H9 (cell line): ENCODE measurements at regions not wholly inside any gene's neighbourhood (a gene's known extent, or its start where the extent isn't known, plus 50 kb on each side); places are given as distances from the start of the nearest gene placed in this dataset.

Source experiments
- DNase-seq: peaks from one replicate; pipeline ENCODE4 v3.0.0-alpha.2; 2017
- H2AFZ ChIP-seq: one replicate; pipeline ENCODE4 v1.6.1; 2013; ENCODE audit warnings: mild to moderate bottlenecking, low read length, control low read depth, moderate library complexity
- H2AK5ac ChIP-seq: 2 replicates; pipeline ENCODE4 v1.6.1; 2013; ENCODE audit warnings: low read length, control low read depth, mixed read lengths; ENCODE audit not compliant: insufficient read length
- H2BK120ac ChIP-seq: one replicate; pipeline ENCODE4 v1.6.1; 2013; ENCODE audit warnings: low read depth, mild to moderate bottlenecking, low read length, control low read depth, inconsistent platforms; ENCODE audit not compliant: poor library complexity, severe bottlenecking
- H2BK12ac ChIP-seq: 2 replicates; pipeline ENCODE4 v1.6.1; 2013; ENCODE audit warnings: low read length, control low read depth, mixed read lengths, low read depth; ENCODE audit not compliant: insufficient read length
- H2BK15ac ChIP-seq: 2 replicates; pipeline ENCODE4 v1.6.1; 2013; ENCODE audit warnings: low read depth, low read length, control low read depth
- H2BK20ac ChIP-seq: one replicate; pipeline ENCODE4 v1.6.1; 2013; ENCODE audit warnings: low read depth, mild to moderate bottlenecking, low read length, control low read depth, inconsistent platforms; ENCODE audit not compliant: poor library complexity, severe bottlenecking
- H2BK5ac ChIP-seq: 2 replicates; pipeline ENCODE4 v1.6.1; 2013; ENCODE audit warnings: low read length, control low read depth, mixed read lengths; ENCODE audit not compliant: insufficient read length
- H3K14ac ChIP-seq: 2 replicates; pipeline ENCODE4 v1.6.1; 2013; ENCODE audit warnings: low read length, control low read depth; ENCODE audit not compliant: insufficient read depth
- H3K18ac ChIP-seq: 2 replicates; pipeline ENCODE4 v1.6.1; 2013; ENCODE audit warnings: low read depth, mild to moderate bottlenecking, mixed read lengths, low read length, control low read depth; ENCODE audit not compliant: insufficient read length
- H3K23ac ChIP-seq: 2 replicates; pipeline ENCODE4 v1.6.1; 2013; ENCODE audit warnings: low read length, control low read depth, mixed read lengths, low read depth; ENCODE audit not compliant: insufficient read length
- H3K23me2 ChIP-seq: 2 replicates; pipeline ENCODE4 v1.6.1; 2013; ENCODE audit warnings: low read depth, mild to moderate bottlenecking, mixed read lengths, low read length, control low read depth; ENCODE audit not compliant: insufficient read length, poor library complexity, severe bottlenecking
- H3K27ac ChIP-seq: 2 replicates; pipeline ENCODE4 v1.5.1; 2013; ENCODE audit warnings: low read length, control low read depth, mixed read lengths, low read depth; ENCODE audit not compliant: insufficient read length
- H3K27me3 ChIP-seq: 2 replicates; pipeline ENCODE4 v1.6.1; 2013; ENCODE audit warnings: low read length, control low read depth, inconsistent platforms; ENCODE audit not compliant: insufficient read depth
- H3K4ac ChIP-seq: 2 replicates; pipeline ENCODE4 v1.6.1; 2013; ENCODE audit warnings: low read depth, mild to moderate bottlenecking, control low read depth, inconsistent platforms, low read length, moderate library complexity
- H3K4me1 ChIP-seq: 2 replicates; pipeline ENCODE4 v1.6.1; 2013; ENCODE audit warnings: low read length, control low read depth, inconsistent platforms; ENCODE audit not compliant: insufficient read depth
- H3K4me2 ChIP-seq: 2 replicates; pipeline ENCODE4 v1.6.1; 2013; ENCODE audit warnings: low read length, control low read depth, mixed read lengths; ENCODE audit not compliant: insufficient read length, insufficient read depth
- H3K56ac ChIP-seq: 2 replicates; pipeline ENCODE4 v1.6.1; 2013; ENCODE audit warnings: low read depth, mild to moderate bottlenecking, mixed read lengths, low read length, control low read depth; ENCODE audit not compliant: insufficient read length
- H3K79me1 ChIP-seq: 2 replicates; pipeline ENCODE4 v1.6.1; 2013; ENCODE audit warnings: low read depth, mild to moderate bottlenecking, moderate library complexity, low read length, control low read depth, inconsistent platforms; ENCODE audit not compliant: insufficient read depth, poor library complexity, severe bottlenecking
- H3K79me2 ChIP-seq: 2 replicates; pipeline ENCODE4 v1.6.1; 2013; ENCODE audit warnings: low read length, control low read depth, inconsistent platforms; ENCODE audit not compliant: insufficient read depth
- H3K9ac ChIP-seq: 2 replicates; pipeline ENCODE4 v1.6.1; 2013; ENCODE audit warnings: low read length, control low read depth, mixed read lengths; ENCODE audit not compliant: insufficient read length; ENCODE audit errors: extremely low read depth
- H3K9me3 ChIP-seq: one replicate; pipeline ENCODE4 v1.6.1; 2013; ENCODE audit warnings: low read depth, low read length, inconsistent platforms; ENCODE audit not compliant: control insufficient read depth
- H3T11ph ChIP-seq: one replicate; pipeline ENCODE4 v1.6.1; 2013; ENCODE audit warnings: mild to moderate bottlenecking, low read length, control low read depth, inconsistent platforms
- H4K20me1 ChIP-seq: one replicate; pipeline ENCODE4 v1.6.1; 2013; ENCODE audit not compliant: control insufficient read depth, insufficient read length, insufficient read depth
- H4K5ac ChIP-seq: 2 replicates; pipeline ENCODE4 v1.6.1; 2013; ENCODE audit warnings: low read depth, mild to moderate bottlenecking, mixed read lengths, low read length, control low read depth; ENCODE audit not compliant: insufficient read length
- H4K8ac ChIP-seq: replicated peaks from 2 replicates; pipeline ENCODE4 v1.6.1; 2013; ENCODE audit warnings: low read length, control low read depth, mixed read lengths, low read depth; ENCODE audit not compliant: insufficient read length
- H4K91ac ChIP-seq: 2 replicates; pipeline ENCODE4 v1.6.1; 2013; ENCODE audit warnings: low read depth, mild to moderate bottlenecking, moderate library complexity, mixed read lengths, low read length, control low read depth; ENCODE audit not compliant: insufficient read length
- H3K27ac Mint-ChIP-seq, 3 experiments: 2 replicates in 2 of 3; 3 replicates in 1 of 3; pipeline ENCODE4 v1.8.0; 2020 to 2021; ENCODE audit warnings: mixed read lengths in 3 of 3, mild to moderate bottlenecking in 1 of 3, moderate library complexity in 1 of 3
- H3K27me3 Mint-ChIP-seq: 2 replicates; pipeline ENCODE4 v1.8.0; 2021; ENCODE audit warnings: low read depth, mild to moderate bottlenecking, moderate library complexity, mixed read lengths
- H3K36me3 Mint-ChIP-seq, 3 experiments: 2 replicates in 2 of 3; 3 replicates in 1 of 3; pipeline ENCODE4 v1.8.0; 2020 to 2021; ENCODE audit warnings: low read depth in 3 of 3, mixed read lengths in 3 of 3; ENCODE audit not compliant: insufficient read depth in 1 of 3
- H3K4me1 Mint-ChIP-seq, 2 experiments: 2 replicates each; pipeline ENCODE4 v1.8.0; 2020; ENCODE audit warnings: mixed read lengths in 2 of 2
- H3K4me3 Mint-ChIP-seq, 2 experiments: 2 replicates in 1 of 2; 3 replicates in 1 of 2; pipeline ENCODE4 v1.8.0; 2020 to 2021; ENCODE audit warnings: mild to moderate bottlenecking in 2 of 2, mixed read lengths in 2 of 2, moderate library complexity in 1 of 2
- H3K9me3 Mint-ChIP-seq, 2 experiments: 2 replicates in 1 of 2; 3 replicates in 1 of 2; pipeline ENCODE4 v1.8.0; 2020; ENCODE audit warnings: mild to moderate bottlenecking in 2 of 2, mixed read lengths in 2 of 2, moderate library complexity in 1 of 2
- WGBS: extraction: QIAGEN DNeasy Blood & Tissue Kit; methylation state at CpG from one replicate; pipeline ENCODE4 v1.1.7; 2013; ENCODE audit warnings: missing lambda C conversion rate, low lambda C conversion rate, mixed read lengths; ENCODE audit not compliant: insufficient read length; ENCODE audit errors: extremely low coverage; 5-methylcytosine and 5-hydroxymethylcytosine counted together
- TF ChIP-seq, protein P1 (sequence below): fragments of 200-600 bp; sonication (generic); conservative IDR thresholded peaks from 3 replicates; pipeline ENCODE4 v1.8.0; 2021; ENCODE audit warnings: antibody characterized with exemption, mild to moderate bottlenecking

DNA sequence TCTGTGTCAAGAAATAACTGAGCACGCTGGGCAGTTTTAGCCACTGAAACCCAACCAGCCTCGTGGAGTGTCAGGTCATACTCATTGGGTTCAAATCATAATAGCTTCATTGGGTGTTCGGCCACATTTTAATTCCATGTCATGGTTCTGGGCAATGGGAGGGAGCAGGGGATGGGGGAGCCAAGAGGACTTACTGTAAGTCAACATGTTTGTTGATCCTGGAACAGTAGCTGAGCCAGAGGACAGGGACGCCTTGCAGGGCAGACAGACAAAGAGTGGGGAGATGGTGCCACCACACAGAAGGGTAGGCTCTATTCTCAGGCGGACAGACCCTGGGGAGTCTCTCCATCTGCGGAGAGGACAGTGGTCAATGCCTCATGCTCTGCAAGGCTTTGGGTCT is 161.1 kb downstream of the ZBTB18 start:
- Mint-ChIP-seq H3K4me1 (peaks cover 9 to 11% of the 10 kb centered on the region in 2 experiments), H3K4me3 (no peak overlapping the region), H3K27ac (no peak overlapping the region; a peak in 1 of 7 replicates), H3K27me3 (peaks cover 2% of the 10 kb centered on the region), H3K36me3 (peaks cover 0 to 5% (median 1%) of the 10 kb centered on the region in 3 experiments; a peak in 2 of 7 replicates), H3K9me3 (peaks cover 3 to 9% of the 10 kb centered on the region in 2 experiments; a peak in 2 of 5 replicates)
- no peaks in the 10 kb centered on the region for H3K27me3 ChIP-seq
- no peaks in the 10 kb centered on the region for H3K79me1 ChIP-seq
- DNase-seq = no peak
- no CpG with 5 or more reads among the region's 6 CpGs for WGBS
- no peak overlapping the region for H3K14ac ChIP-seq
- no peak overlapping the region for H2BK5ac ChIP-seq
- H4K91ac ChIP-seq = no peak overlapping the region
- H2BK120ac ChIP-seq = no peak overlapping the region
- H3K27ac ChIP-seq = no peak overlapping the region
- H2BK20ac ChIP-seq = no peak overlapping the region
- H3K79me2 ChIP-seq = no peaks in the 10 kb centered on the region
- no peak overlapping the region for H4K5ac ChIP-seq
- peak overlapping the region; percentile 43 for H3K18ac ChIP-seq
- no peak overlapping the region for H2BK12ac ChIP-seq
- TF ChIP-seq, protein P1, sequence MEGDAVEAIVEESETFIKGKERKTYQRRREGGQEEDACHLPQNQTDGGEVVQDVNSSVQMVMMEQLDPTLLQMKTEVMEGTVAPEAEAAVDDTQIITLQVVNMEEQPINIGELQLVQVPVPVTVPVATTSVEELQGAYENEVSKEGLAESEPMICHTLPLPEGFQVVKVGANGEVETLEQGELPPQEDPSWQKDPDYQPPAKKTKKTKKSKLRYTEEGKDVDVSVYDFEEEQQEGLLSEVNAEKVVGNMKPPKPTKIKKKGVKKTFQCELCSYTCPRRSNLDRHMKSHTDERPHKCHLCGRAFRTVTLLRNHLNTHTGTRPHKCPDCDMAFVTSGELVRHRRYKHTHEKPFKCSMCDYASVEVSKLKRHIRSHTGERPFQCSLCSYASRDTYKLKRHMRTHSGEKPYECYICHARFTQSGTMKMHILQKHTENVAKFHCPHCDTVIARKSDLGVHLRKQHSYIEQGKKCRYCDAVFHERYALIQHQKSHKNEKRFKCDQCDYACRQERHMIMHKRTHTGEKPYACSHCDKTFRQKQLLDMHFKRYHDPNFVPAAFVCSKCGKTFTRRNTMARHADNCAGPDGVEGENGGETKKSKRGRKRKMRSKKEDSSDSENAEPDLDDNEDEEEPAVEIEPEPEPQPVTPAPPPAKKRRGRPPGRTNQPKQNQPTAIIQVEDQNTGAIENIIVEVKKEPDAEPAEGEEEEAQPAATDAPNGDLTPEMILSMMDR = no peak
- no peak overlapping the region for H3K4me2 ChIP-seq
- no peak overlapping the region for H3K9ac ChIP-seq
- no peaks in the 10 kb centered on the region for H3K9me3 ChIP-seq
- H2BK15ac ChIP-seq = no peak overlapping the region
- no peak overlapping the region for H3K4ac ChIP-seq
- no peak overlapping the region for H2AK5ac ChIP-seq
- no peak overlapping the region for H3T11ph ChIP-seq
- no peak overlapping the region for H4K8ac ChIP-seq
- H2AFZ ChIP-seq = no peak overlapping the region
- no peaks in the 10 kb centered on the region for H3K23me2 ChIP-seq
- H3K23ac ChIP-seq = no peak overlapping the region
- no peak overlapping the region for H3K56ac ChIP-seq
- no peaks in the 10 kb centered on the region for H3K4me1 ChIP-seq
- H4K20me1 ChIP-seq = no peaks in the 10 kb centered on the region
